DND-41 (cell line): ENCODE measurements at regions not wholly inside any gene's neighbourhood (a gene's known extent, or its start where the extent isn't known, plus 50 kb on each side); places are given as distances from the start of the nearest gene placed in this dataset.

Source experiments
- CTCF ChIP-seq: IDR thresholded peaks from 2 replicates; pipeline ENCODE4 v1.5.1; 2012; ENCODE audit warnings: borderline replicate concordance, low read length, moderate library complexity, mild to moderate bottlenecking; ENCODE audit not compliant: poor library complexity, severe bottlenecking; ENCODE audit errors: extremely low read depth
- EZH2 ChIP-seq: IDR thresholded peaks from 3 replicates; pipeline ENCODE4 v1.6.1; 2012; ENCODE audit warnings: borderline replicate concordance, low read depth, mild to moderate bottlenecking, moderate library complexity, low read length, inconsistent platforms; ENCODE audit not compliant: severe bottlenecking

- TF ChIP-seq CTCF: no peak
- TF ChIP-seq EZH2: no peak
Measured at GRCh38 chr22:47739291-47740015, 977.0 kb downstream of the TBC1D22A start.
